GM23338 (cell line): ENCODE measurements at regions not wholly inside any gene's neighbourhood (a gene's known extent, or its start where the extent isn't known, plus 50 kb on each side); places are given as distances from the start of the nearest gene placed in this dataset.

Source experiments
- ATAC-seq: fragments of 200-7000 bp; cut with Tn5 transposase; 3 replicates; pipeline ENCODE4 v1.9.1; 2020
- DNase-seq: peaks from one replicate; pipeline ENCODE4 v3.0.0-alpha.2; 2015; ENCODE audit warnings: low spot score
- H2AFZ ChIP-seq: fragments of 200-600 bp; sonication (generic); 2 replicates; pipeline ENCODE4 v1.8.0; 2016; ENCODE audit warnings: antibody characterized with exemption, mild to moderate bottlenecking, moderate library complexity
- H3F3A ChIP-seq: fragments of 200-600 bp; sonication (generic); replicated peaks from 2 replicates; pipeline ENCODE4 v1.8.0; 2017; ENCODE audit warnings: antibody characterized with exemption, mixed run types, low read depth
- H3K27ac ChIP-seq: fragments of 200-600 bp; sonication (generic); 2 replicates; pipeline ENCODE4 v1.6.1; 2016; ENCODE audit warnings: low read depth
- H3K27me3 ChIP-seq: fragments of 200-600 bp; sonication (generic); 2 replicates; pipeline ENCODE4 v1.8.0; 2016; ENCODE audit warnings: mild to moderate bottlenecking, mixed run types, moderate library complexity; ENCODE audit not compliant: insufficient read depth
- H3K36me3 ChIP-seq: fragments of 200-600 bp; sonication (generic); 2 replicates; pipeline ENCODE4 v1.8.0; 2016; ENCODE audit warnings: mild to moderate bottlenecking; ENCODE audit not compliant: insufficient read depth
- H3K4me1 ChIP-seq: fragments of 200-600 bp; sonication (generic); 2 replicates; pipeline ENCODE4 v1.8.0; 2016; ENCODE audit warnings: mild to moderate bottlenecking, moderate library complexity; ENCODE audit not compliant: insufficient read depth
- H3K4me2 ChIP-seq: fragments of 200-600 bp; sonication (generic); 2 replicates; pipeline ENCODE4 v1.7.1; 2017; ENCODE audit warnings: mixed run types
- H3K4me3 ChIP-seq: fragments of 200-600 bp; sonication (generic); 2 replicates; pipeline ENCODE4 v1.6.1; 2016; ENCODE audit warnings: mixed run types
- H3K79me2 ChIP-seq: fragments of 200-600 bp; sonication (generic); replicated peaks from 2 replicates; pipeline ENCODE4 v1.8.0; 2017; ENCODE audit warnings: mild to moderate bottlenecking; ENCODE audit not compliant: insufficient read depth
- H3K9me2 ChIP-seq: fragments of 200-600 bp; sonication (generic); 2 replicates; pipeline ENCODE4 v1.8.0; 2017; ENCODE audit not compliant: insufficient read depth
- H4K20me1 ChIP-seq: fragments of 200-600 bp; sonication (generic); replicated peaks from 2 replicates; pipeline ENCODE4 v1.8.0; 2017; ENCODE audit warnings: mild to moderate bottlenecking; ENCODE audit not compliant: insufficient read depth
- H3K27ac Mint-ChIP-seq: 2 replicates; pipeline ENCODE4 v1.8.0; 2020; ENCODE audit warnings: inconsistent platforms, mild to moderate bottlenecking, moderate library complexity, mixed read lengths
- H3K27me3 Mint-ChIP-seq: 3 replicates; pipeline ENCODE4 v1.8.0; 2022; ENCODE audit warnings: low read depth, mild to moderate bottlenecking, moderate library complexity, mixed read lengths, inconsistent platforms; ENCODE audit not compliant: insufficient read depth, poor library complexity
- H3K36me3 Mint-ChIP-seq: 3 replicates; pipeline ENCODE4 v1.8.0; 2021; ENCODE audit warnings: low read depth, mild to moderate bottlenecking, inconsistent platforms, moderate library complexity, mixed read lengths
- H3K4me1 Mint-ChIP-seq: 3 replicates; pipeline ENCODE4 v1.8.0; 2020; ENCODE audit warnings: mild to moderate bottlenecking, inconsistent platforms, mixed read lengths
- H3K4me3 Mint-ChIP-seq: 3 replicates; pipeline ENCODE4 v1.8.0; 2021; ENCODE audit warnings: moderate library complexity, mild to moderate bottlenecking, inconsistent platforms, mixed read lengths
- H3K9me3 Mint-ChIP-seq: 3 replicates; pipeline ENCODE4 v1.8.0; 2020; ENCODE audit warnings: moderate library complexity, mild to moderate bottlenecking, inconsistent platforms, mixed read lengths
- CREB1 ChIP-seq: fragments of 250-450 bp; sonication (Bioruptor Pico); IDR thresholded peaks from 2 replicates; pipeline ENCODE4 v1.5.0; 2020; ENCODE audit warnings: low read depth, mild to moderate bottlenecking, moderate library complexity
- EZH2 ChIP-seq: fragments of 200-600 bp; sonication (generic); IDR thresholded peaks from one replicate; pipeline ENCODE4 v1.8.0; 2017; ENCODE audit warnings: antibody characterized with exemption, mild to moderate bottlenecking, low read depth; ENCODE audit not compliant: unreplicated experiment
- EZH2phosphoT487 ChIP-seq: fragments of 200-600 bp; sonication (generic); IDR thresholded peaks from one replicate; pipeline ENCODE4 v1.8.1; 2018; ENCODE audit warnings: antibody characterized with exemption; ENCODE audit not compliant: unreplicated experiment
- JUNB ChIP-seq: IDR thresholded peaks from one replicate; pipeline ENCODE4 v1.6.1; 2016; ENCODE audit warnings: antibody characterized with exemption; ENCODE audit not compliant: unreplicated experiment
- NANOG ChIP-seq: IDR thresholded peaks from 2 replicates; pipeline ENCODE4 v1.6.1; 2016; ENCODE audit warnings: antibody characterized with exemption, borderline replicate concordance
- POLR2AphosphoS5 ChIP-seq: IDR thresholded peaks from 2 replicates; pipeline ENCODE4 v1.6.1; 2016; ENCODE audit warnings: antibody characterized with exemption, low read depth
- STAT1 ChIP-seq: IDR thresholded peaks from one replicate; pipeline ENCODE4 v1.6.1; 2016; ENCODE audit warnings: antibody characterized with exemption; ENCODE audit not compliant: unreplicated experiment
- ZNF114 ChIP-seq: fragments of 250-450 bp; sonication (Bioruptor Pico); IDR thresholded peaks from 2 replicates; pipeline ENCODE4 v1.5.0; 2020; ENCODE audit warnings: mild to moderate bottlenecking, moderate library complexity
- ZNF331 ChIP-seq: fragments of 250-450 bp; sonication (Bioruptor Pico); IDR thresholded peaks from 2 replicates; pipeline ENCODE4 v1.5.0; 2020; ENCODE audit warnings: low read depth, mild to moderate bottlenecking, moderate library complexity
- TF ChIP-seq, protein P1 (sequence below): fragments of 250-450 bp; sonication (Bioruptor Pico); IDR thresholded peaks from 2 replicates; pipeline ENCODE4 v1.5.0; 2020; ENCODE audit warnings: mild to moderate bottlenecking, moderate library complexity
- TF ChIP-seq, protein P2 (sequence below): IDR thresholded peaks from 2 replicates; pipeline ENCODE4 v1.6.1; 2016; ENCODE audit warnings: antibody characterized with exemption
- TF ChIP-seq, protein P3 (sequence below): IDR thresholded peaks from one replicate; pipeline ENCODE4 v1.6.1; 2018; ENCODE audit warnings: antibody characterized with exemption; ENCODE audit not compliant: unreplicated experiment
- TF ChIP-seq, protein P4 (sequence below), 2 experiments: fragments of 200-600 bp in 1 of 2; sonication (generic) in 1 of 2; conservative IDR thresholded peaks; 2 replicates each; pipeline versions ENCODE4 v1.5.1 to v1.6.1; 2016 to 2017; ENCODE audit warnings: antibody characterized with exemption in 2 of 2, low read depth in 2 of 2, mild to moderate bottlenecking in 2 of 2, moderate library complexity in 1 of 2

DNA sequence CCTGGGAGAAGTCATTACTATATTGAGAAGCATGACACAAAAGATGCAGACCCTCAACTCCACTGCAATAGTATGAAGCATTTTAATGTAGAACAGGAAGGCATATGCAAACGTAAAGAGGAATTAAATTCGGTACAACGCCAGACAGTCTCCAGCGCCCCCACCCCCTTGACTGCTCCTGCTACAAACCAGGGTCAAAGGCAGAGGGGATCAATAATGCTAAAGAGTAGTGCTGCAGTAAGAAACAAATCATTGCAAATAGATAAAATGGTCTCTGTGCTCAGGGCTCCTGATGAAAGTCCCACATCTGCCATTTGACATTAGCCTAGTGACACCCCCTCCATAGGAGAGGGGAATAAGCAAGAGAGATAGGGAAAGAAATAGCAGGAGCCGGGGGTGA lies 164.9 kb upstream of the BLID start:
- H3K27ac ChIP-seq = no peak overlapping the region
- H4K20me1 ChIP-seq = no peaks in the 10 kb centered on the region
- Mint-ChIP-seq H3K4me1 (peaks cover 12% of the 10 kb centered on the region; the same call in 2 of the 3 replicates), H3K4me3 (no peak overlapping the region), H3K9me3 (no peaks in the 10 kb centered on the region), H3K36me3 (no peaks in the 10 kb centered on the region), H3K27ac (no peak overlapping the region), H3K27me3 (peaks cover 1% of the 10 kb centered on the region)
- no peaks in the 10 kb centered on the region for H3K79me2 ChIP-seq
- no peak overlapping the region for H3K4me3 ChIP-seq
- H3K4me1 ChIP-seq = no peaks in the 10 kb centered on the region
- H3K36me3 ChIP-seq = no peaks in the 10 kb centered on the region
- H2AFZ ChIP-seq = peak overlapping the region; percentile 52; the same call in 1 of the 2 replicates
- no peaks in the 10 kb centered on the region for H3F3A ChIP-seq
- no peaks in the 10 kb centered on the region for H3K9me2 ChIP-seq
- no peak for ATAC-seq
- H3K27me3 ChIP-seq = no peaks in the 10 kb centered on the region
- H3K4me2 ChIP-seq = no peak overlapping the region
- DNase-seq = no peak
- TF ChIP-seq NANOG = no peak
- TF ChIP-seq JUNB = no peak
- no peak for TF ChIP-seq POLR2AphosphoS5
- TF ChIP-seq STAT1 = no peak
- no peak for TF ChIP-seq CREB1 (CRISPR knock-in tag)
- TF ChIP-seq, protein P1, sequence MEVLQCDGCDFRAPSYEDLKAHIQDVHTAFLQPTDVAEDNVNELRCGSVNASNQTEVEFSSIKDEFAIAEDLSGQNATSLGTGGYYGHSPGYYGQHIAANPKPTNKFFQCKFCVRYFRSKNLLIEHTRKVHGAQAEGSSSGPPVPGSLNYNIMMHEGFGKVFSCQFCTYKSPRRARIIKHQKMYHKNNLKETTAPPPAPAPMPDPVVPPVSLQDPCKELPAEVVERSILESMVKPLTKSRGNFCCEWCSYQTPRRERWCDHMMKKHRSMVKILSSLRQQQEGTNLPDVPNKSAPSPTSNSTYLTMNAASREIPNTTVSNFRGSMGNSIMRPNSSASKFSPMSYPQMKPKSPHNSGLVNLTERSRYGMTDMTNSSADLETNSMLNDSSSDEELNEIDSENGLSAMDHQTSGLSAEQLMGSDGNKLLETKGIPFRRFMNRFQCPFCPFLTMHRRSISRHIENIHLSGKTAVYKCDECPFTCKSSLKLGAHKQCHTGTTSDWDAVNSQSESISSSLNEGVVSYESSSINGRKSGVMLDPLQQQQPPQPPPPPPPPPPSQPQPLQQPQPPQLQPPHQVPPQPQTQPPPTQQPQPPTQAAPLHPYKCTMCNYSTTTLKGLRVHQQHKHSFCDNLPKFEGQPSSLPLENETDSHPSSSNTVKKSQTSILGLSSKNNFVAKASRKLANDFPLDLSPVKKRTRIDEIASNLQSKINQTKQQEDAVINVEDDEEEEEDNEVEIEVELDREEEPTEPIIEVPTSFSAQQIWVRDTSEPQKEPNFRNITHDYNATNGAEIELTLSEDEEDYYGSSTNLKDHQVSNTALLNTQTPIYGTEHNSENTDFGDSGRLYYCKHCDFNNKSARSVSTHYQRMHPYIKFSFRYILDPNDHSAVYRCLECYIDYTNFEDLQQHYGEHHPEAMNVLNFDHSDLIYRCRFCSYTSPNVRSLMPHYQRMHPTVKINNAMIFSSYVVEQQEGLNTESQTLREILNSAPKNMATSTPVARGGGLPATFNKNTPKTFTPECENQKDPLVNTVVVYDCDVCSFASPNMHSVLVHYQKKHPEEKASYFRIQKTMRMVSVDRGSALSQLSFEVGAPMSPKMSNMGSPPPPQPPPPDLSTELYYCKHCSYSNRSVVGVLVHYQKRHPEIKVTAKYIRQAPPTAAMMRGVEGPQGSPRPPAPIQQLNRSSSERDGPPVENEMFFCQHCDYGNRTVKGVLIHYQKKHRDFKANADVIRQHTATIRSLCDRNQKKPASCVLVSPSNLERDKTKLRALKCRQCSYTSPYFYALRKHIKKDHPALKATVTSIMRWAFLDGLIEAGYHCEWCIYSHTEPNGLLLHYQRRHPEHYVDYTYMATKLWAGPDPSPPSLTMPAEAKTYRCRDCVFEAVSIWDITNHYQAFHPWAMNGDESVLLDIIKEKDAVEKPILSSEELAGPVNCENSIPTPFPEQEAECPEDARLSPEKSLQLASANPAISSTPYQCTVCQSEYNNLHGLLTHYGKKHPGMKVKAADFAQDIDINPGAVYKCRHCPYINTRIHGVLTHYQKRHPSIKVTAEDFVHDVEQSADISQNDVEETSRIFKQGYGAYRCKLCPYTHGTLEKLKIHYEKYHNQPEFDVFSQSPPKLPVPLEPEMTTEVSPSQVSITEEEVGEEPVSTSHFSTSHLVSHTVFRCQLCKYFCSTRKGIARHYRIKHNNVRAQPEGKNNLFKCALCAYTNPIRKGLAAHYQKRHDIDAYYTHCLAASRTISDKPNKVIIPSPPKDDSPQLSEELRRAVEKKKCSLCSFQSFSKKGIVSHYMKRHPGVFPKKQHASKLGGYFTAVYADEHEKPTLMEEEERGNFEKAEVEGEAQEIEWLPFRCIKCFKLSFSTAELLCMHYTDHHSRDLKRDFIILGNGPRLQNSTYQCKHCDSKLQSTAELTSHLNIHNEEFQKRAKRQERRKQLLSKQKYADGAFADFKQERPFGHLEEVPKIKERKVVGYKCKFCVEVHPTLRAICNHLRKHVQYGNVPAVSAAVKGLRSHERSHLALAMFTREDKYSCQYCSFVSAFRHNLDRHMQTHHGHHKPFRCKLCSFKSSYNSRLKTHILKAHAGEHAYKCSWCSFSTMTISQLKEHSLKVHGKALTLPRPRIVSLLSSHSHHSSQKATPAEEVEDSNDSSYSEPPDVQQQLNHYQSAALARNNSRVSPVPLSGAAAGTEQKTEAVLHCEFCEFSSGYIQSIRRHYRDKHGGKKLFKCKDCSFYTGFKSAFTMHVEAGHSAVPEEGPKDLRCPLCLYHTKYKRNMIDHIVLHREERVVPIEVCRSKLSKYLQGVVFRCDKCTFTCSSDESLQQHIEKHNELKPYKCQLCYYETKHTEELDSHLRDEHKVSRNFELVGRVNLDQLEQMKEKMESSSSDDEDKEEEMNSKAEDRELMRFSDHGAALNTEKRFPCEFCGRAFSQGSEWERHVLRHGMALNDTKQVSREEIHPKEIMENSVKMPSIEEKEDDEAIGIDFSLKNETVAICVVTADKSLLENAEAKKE (CRISPR knock-in tag) = no peak
- no peak for TF ChIP-seq EZH2
- TF ChIP-seq ZNF331 (CRISPR knock-in tag) = no peak
- TF ChIP-seq, protein P2, sequence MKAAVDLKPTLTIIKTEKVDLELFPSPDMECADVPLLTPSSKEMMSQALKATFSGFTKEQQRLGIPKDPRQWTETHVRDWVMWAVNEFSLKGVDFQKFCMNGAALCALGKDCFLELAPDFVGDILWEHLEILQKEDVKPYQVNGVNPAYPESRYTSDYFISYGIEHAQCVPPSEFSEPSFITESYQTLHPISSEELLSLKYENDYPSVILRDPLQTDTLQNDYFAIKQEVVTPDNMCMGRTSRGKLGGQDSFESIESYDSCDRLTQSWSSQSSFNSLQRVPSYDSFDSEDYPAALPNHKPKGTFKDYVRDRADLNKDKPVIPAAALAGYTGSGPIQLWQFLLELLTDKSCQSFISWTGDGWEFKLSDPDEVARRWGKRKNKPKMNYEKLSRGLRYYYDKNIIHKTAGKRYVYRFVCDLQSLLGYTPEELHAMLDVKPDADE = no peak
- TF ChIP-seq, protein P3, sequence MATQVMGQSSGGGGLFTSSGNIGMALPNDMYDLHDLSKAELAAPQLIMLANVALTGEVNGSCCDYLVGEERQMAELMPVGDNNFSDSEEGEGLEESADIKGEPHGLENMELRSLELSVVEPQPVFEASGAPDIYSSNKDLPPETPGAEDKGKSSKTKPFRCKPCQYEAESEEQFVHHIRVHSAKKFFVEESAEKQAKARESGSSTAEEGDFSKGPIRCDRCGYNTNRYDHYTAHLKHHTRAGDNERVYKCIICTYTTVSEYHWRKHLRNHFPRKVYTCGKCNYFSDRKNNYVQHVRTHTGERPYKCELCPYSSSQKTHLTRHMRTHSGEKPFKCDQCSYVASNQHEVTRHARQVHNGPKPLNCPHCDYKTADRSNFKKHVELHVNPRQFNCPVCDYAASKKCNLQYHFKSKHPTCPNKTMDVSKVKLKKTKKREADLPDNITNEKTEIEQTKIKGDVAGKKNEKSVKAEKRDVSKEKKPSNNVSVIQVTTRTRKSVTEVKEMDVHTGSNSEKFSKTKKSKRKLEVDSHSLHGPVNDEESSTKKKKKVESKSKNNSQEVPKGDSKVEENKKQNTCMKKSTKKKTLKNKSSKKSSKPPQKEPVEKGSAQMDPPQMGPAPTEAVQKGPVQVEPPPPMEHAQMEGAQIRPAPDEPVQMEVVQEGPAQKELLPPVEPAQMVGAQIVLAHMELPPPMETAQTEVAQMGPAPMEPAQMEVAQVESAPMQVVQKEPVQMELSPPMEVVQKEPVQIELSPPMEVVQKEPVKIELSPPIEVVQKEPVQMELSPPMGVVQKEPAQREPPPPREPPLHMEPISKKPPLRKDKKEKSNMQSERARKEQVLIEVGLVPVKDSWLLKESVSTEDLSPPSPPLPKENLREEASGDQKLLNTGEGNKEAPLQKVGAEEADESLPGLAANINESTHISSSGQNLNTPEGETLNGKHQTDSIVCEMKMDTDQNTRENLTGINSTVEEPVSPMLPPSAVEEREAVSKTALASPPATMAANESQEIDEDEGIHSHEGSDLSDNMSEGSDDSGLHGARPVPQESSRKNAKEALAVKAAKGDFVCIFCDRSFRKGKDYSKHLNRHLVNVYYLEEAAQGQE = no peak
- no peak for TF ChIP-seq EZH2phosphoT487
- TF ChIP-seq ZNF114 (CRISPR knock-in tag) = no peak
- TF ChIP-seq, protein P4, sequence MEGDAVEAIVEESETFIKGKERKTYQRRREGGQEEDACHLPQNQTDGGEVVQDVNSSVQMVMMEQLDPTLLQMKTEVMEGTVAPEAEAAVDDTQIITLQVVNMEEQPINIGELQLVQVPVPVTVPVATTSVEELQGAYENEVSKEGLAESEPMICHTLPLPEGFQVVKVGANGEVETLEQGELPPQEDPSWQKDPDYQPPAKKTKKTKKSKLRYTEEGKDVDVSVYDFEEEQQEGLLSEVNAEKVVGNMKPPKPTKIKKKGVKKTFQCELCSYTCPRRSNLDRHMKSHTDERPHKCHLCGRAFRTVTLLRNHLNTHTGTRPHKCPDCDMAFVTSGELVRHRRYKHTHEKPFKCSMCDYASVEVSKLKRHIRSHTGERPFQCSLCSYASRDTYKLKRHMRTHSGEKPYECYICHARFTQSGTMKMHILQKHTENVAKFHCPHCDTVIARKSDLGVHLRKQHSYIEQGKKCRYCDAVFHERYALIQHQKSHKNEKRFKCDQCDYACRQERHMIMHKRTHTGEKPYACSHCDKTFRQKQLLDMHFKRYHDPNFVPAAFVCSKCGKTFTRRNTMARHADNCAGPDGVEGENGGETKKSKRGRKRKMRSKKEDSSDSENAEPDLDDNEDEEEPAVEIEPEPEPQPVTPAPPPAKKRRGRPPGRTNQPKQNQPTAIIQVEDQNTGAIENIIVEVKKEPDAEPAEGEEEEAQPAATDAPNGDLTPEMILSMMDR (conservative IDR thresholded peaks at IDR 0.05; ENCODE audit: low read depth in 2 of 2) = no peak
